B cell (primary cell): ENCODE measurements at regions not wholly inside any gene's neighbourhood (a gene's known extent, or its start where the extent isn't known, plus 50 kb on each side); places are given as distances from the start of the nearest gene placed in this dataset.

Experiments
- ATAC-seq: fragments of 200-7000 bp; cut with Tn5 transposase; one replicate; pipeline ENCODE4 v1.10.0; 2021; ENCODE audit warnings: low read depth, mild to moderate bottlenecking, moderate number of reproducible peaks, moderate library complexity
- CTCF ChIA-PET: fragments of 350-600 bp; sonication (Branson Sonifier 250); formaldehyde crosslinking; loops from one replicate; lab custom pipeline; 2021; ENCODE audit warnings: antibody characterized with exemption, inconsistent platforms; lab: Charles Lee
- POLR2A ChIA-PET: fragments of 350-600 bp; sonication (Branson Sonifier 250); formaldehyde crosslinking; loops from one replicate; lab custom pipeline; 2021; ENCODE audit warnings: antibody characterized with exemption; lab: Charles Lee
- DNase-seq: peaks from one replicate; pipeline ENCODE4 v3.0.0; 2013
- H2AFZ ChIP-seq: 2 replicates; pipeline ENCODE4 v1.6.1; 2012; ENCODE audit warnings: mild to moderate bottlenecking, low read depth, low read length; ENCODE audit not compliant: insufficient read depth, poor library complexity, severe bottlenecking
- H3K27ac ChIP-seq, 2 donors: 1 replicate in 1 of 2; 2 replicates in 1 of 2; pipeline ENCODE4 v1.5.1; 2012 to 2013; ENCODE audit warnings: low read length in 2 of 2, mild to moderate bottlenecking in 2 of 2, moderate library complexity in 1 of 2
- H3K27me3 ChIP-seq, 4 experiments: fragments of 200-600 bp in 1 of 4; sonication (generic) in 1 of 4; replicated peaks in 1 of 4; 1 replicate in 2 of 4; 2 replicates in 2 of 4; pipeline versions ENCODE4 v1.6.1 to v1.7.0; 2013 to 2016; ENCODE audit warnings: low read length in 3 of 4, mild to moderate bottlenecking in 2 of 4, mixed read lengths in 1 of 4, moderate library complexity in 1 of 4; ENCODE audit not compliant: insufficient read depth in 4 of 4, control insufficient read depth in 3 of 4; ENCODE audit errors: control extremely low read depth in 1 of 4
- H3K36me3 ChIP-seq, 2 experiments: replicated peaks in 1 of 2; 1 replicate in 1 of 2; 2 replicates in 1 of 2; pipeline versions ENCODE4 v1.6.1 to v1.7.1; 2013; ENCODE audit warnings: low read length in 1 of 2; ENCODE audit not compliant: insufficient read depth in 2 of 2, control insufficient read depth in 1 of 2; ENCODE audit errors: control extremely low read depth in 1 of 2, extremely low read depth in 1 of 2
- H3K4me1 ChIP-seq, 2 donors: fragments of 200-600 bp in 1 of 2; sonication (generic) in 1 of 2; 1 replicate in 1 of 2; 2 replicates in 1 of 2; pipeline versions ENCODE4 v1.5.1 to v1.6.1; 2013 to 2017; ENCODE audit warnings: low read length in 2 of 2; ENCODE audit not compliant: control insufficient read depth in 2 of 2, insufficient read depth in 2 of 2
- H3K4me2 ChIP-seq: replicated peaks from 2 replicates; pipeline ENCODE3; 2012; ENCODE audit warnings: mild to moderate bottlenecking, low read depth, low read length; ENCODE audit not compliant: poor library complexity, severe bottlenecking
- H3K4me3 ChIP-seq, 5 experiments: fragments of 200-600 bp in 1 of 5; sonication (generic) in 1 of 5; 1 replicate in 3 of 5; 2 replicates in 2 of 5; pipeline versions ENCODE4 v1.5.1 to v1.7.0; 2011 to 2016; ENCODE audit warnings: low read length in 4 of 5, mild to moderate bottlenecking in 4 of 5, low read depth in 2 of 5, control low read depth in 1 of 5, moderate library complexity in 1 of 5; ENCODE audit not compliant: insufficient read depth in 1 of 5; ENCODE audit errors: control extremely low read depth in 1 of 5, extremely low read depth in 1 of 5
- H3K79me2 ChIP-seq: fragments of 200-600 bp; sonication (generic); one replicate; pipeline ENCODE4 v1.6.0; 2016; ENCODE audit warnings: low read length; ENCODE audit not compliant: control insufficient read depth, insufficient read depth
- H3K9ac ChIP-seq: fragments of 200-600 bp; sonication (generic); 2 replicates; pipeline ENCODE4 v1.6.1; 2017; ENCODE audit warnings: mild to moderate bottlenecking, low read length, moderate library complexity
- H3K9me3 ChIP-seq, 3 donors: one replicate each; pipeline versions ENCODE4 v1.6.1 to v1.7.1; 2013; ENCODE audit warnings: low read length in 2 of 3; ENCODE audit not compliant: control insufficient read depth in 2 of 3, insufficient read depth in 1 of 3; ENCODE audit errors: control extremely low read depth in 1 of 3
- H4K20me1 ChIP-seq: 2 replicates; pipeline ENCODE4 v1.6.0; 2012; ENCODE audit warnings: mild to moderate bottlenecking, low read length; ENCODE audit not compliant: insufficient read depth, control insufficient read depth, poor library complexity, severe bottlenecking
- H3K27ac Mint-ChIP-seq: one replicate; pipeline ENCODE4 v1.8.0; 2021; ENCODE audit warnings: mixed read lengths
- H3K27me3 Mint-ChIP-seq: one replicate; pipeline ENCODE4 v1.8.0; 2021; ENCODE audit warnings: mixed read lengths
- H3K4me1 Mint-ChIP-seq: one replicate; pipeline ENCODE4 v1.8.0; 2021; ENCODE audit warnings: mixed read lengths
- H3K4me3 Mint-ChIP-seq: one replicate; pipeline ENCODE4 v1.8.0; 2021; ENCODE audit warnings: mixed read lengths
- H3K9me3 Mint-ChIP-seq: one replicate; pipeline ENCODE4 v1.8.0; 2022; ENCODE audit warnings: mixed read lengths; ENCODE audit not compliant: insufficient read depth
- CTCF ChIP-seq: fragments of 200-600 bp; IDR thresholded peaks from one replicate; pipeline ENCODE4 v1.8.0; 2022; ENCODE audit warnings: antibody characterized with exemption, mild to moderate bottlenecking
- EZH2 ChIP-seq: IDR thresholded peaks from 2 replicates; pipeline ENCODE4 v1.6.1; 2012; ENCODE audit warnings: borderline replicate concordance, low read depth, mild to moderate bottlenecking, moderate library complexity, low read length; ENCODE audit not compliant: insufficient read depth, poor library complexity, severe bottlenecking
- WGBS: methylation state at CpG from one replicate; pipeline ENCODE4 v1.1.5; 2013; ENCODE audit warnings: missing lambda C conversion rate; ENCODE audit not compliant: insufficient coverage; 5-methylcytosine and 5-hydroxymethylcytosine counted together
- intact Hi-C: fragments of 100-400 bp; cut with micrococcal nuclease; formaldehyde crosslinking; loops from one replicate; pipeline ENCODE4 v1.10.0; 2022

DNA sequence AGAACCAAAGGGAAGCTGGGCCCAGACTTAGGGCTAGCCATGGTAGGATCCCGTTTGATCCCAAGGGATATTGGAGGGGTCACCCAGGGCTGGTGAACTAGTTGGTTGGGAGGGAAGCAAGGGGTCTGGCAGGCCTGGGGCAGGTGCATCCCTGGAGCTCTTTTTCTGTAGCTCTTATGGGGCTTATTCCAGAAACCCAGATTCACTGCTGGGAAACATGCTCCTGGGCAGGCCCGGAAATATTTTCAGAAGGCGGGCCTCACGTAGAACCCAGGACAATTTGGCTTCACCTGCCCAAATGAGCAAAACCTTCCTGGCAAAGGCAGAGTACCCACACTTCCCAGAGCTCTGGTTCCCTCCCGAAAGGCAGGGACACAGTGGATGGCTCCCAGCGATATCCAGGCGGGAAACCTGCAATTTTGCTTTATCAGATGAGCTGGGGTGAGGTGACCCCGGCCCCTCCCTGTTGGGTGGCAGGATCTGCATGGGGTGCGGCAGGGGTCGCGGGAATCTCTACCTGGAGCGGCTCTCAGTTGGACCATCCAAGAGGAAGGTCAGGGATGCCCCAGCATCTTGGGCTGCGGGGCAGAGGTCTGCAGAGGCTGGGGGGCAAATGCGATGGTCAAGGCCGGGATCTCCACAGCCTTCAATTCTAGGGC is 533.9 kb downstream of the TCERG1L start:
- Mint-ChIP-seq H3K4me3 (no peak overlapping the region), H3K4me1 (no peaks in the 10 kb centered on the region), H3K27ac (no peak overlapping the region), H3K27me3 (no peaks in the 10 kb centered on the region), H3K9me3 (no peaks in the 10 kb centered on the region)
- Histone ChIP-seq H2AFZ (no peak overlapping the region), H3K4me2 (no peak overlapping the region), H3K36me3 (no peaks in the 10 kb centered on the region), H3K27me3 (no peaks in the 10 kb centered on the region), H3K79me2 (no peaks in the 10 kb centered on the region), H3K27ac (no peak overlapping the region), H3K4me1 (no peaks in the 10 kb centered on the region), H3K9ac (no peak overlapping the region), H3K9me3 (peaks cover 0 to 19% (median 0%) of the 10 kb centered on the region in 3 donors), H4K20me1 (no peaks in the 10 kb centered on the region), H3K4me3 (no peak overlapping the region)
- no peak for ATAC-seq
- intact Hi-C loops = no loop called here
- 85% methylated on average over 15 of the region's 15 CpGs for WGBS
- no peak for DNase-seq
- POLR2A ChIA-PET = no interaction called here
- CTCF ChIA-PET = no interaction called here
- TF ChIP-seq CTCF (no peak), EZH2 (no peak)

- TF ChIP-seq EZH2 = no peak
- TF ChIP-seq CTCF = no peak
- Mint-ChIP-seq H3K4me3 (no peak overlapping the region), H3K9me3 (no peaks in the 10 kb centered on the region), H3K27ac (no peak overlapping the region), H3K27me3 (no peaks in the 10 kb centered on the region), H3K4me1 (no peaks in the 10 kb centered on the region)
- Histone ChIP-seq H3K79me2 (no peaks in the 10 kb centered on the region), H4K20me1 (no peaks in the 10 kb centered on the region), H3K36me3 (no peaks in the 10 kb centered on the region), H3K4me2 (no peak overlapping the region), H3K9ac (no peak overlapping the region), H3K27me3 (no peaks in the 10 kb centered on the region), H3K27ac (no peak overlapping the region), H3K4me1 (no peaks in the 10 kb centered on the region), H3K4me3 (no peak overlapping the region), H2AFZ (no peak overlapping the region), H3K9me3 (peaks cover 0 to 20% (median 0%) of the 10 kb centered on the region in 3 donors)
- DNase-seq (no peak), ATAC-seq (no peak)
- POLR2A ChIA-PET = no interaction called here
- CTCF ChIA-PET = no interaction called here
- WGBS = 89% methylated on average over 7 of the region's 7 CpGs
- intact Hi-C loops = no loop called here
Measured at GRCh38 chr10:130778166-130778545, 533.4 kb downstream of the TCERG1L start.
